ENCODE measurements at regions not wholly inside any gene's neighbourhood (a gene's known extent, or its start where the extent isn't known, plus 50 kb on each side); places are given as distances from the start of the nearest gene placed in this dataset.
"Not testable (repeated sequence)": the region's sequence is repeated elsewhere in the genome, so short reads cannot be mapped to it uniquely, and the experiment has no call there.

- Mint-ChIP-seq H3K27ac (no peak overlapping the region), H3K36me3 (ENCODE audit: low read depth) (no peaks in the 10 kb centered on the region), H3K4me3 (no peak overlapping the region), H3K9me3 (no peaks in the 10 kb centered on the region), H3K27me3 (no peaks in the 10 kb centered on the region), H3K4me1 (no peaks in the 10 kb centered on the region)
- ChIA-PET POLR2A (no interaction called here), CTCF (no interaction called here)
- no peak for DNase-seq
These were observed 194.6 kb upstream of the KCNMB2 start for GRCh38 chr3:178341636-178342035.

DNA sequence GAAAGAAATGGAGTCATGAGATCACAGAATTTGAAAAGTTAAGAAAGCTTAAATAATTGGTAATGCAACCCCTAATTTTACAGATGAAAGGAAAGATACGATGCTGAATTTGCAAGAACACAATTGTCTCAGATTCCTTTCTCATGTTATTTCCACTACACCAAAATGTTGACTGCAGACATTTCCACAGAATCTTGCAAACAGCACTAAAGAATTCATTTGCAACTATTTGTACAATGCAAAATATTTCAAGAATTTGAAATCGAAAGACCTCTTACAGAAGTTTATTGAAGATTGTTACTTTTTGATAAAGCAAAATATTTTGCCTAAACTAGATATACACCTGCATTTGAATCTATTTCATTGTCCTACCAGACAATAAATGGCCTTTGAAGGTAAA is 194.1 kb upstream of the KCNMB2 start:
- no peaks in the 10 kb centered on the region for H3K36me3 Mint-ChIP-seq (ENCODE audit: low read depth)
- no peak for DNase-seq

DNA sequence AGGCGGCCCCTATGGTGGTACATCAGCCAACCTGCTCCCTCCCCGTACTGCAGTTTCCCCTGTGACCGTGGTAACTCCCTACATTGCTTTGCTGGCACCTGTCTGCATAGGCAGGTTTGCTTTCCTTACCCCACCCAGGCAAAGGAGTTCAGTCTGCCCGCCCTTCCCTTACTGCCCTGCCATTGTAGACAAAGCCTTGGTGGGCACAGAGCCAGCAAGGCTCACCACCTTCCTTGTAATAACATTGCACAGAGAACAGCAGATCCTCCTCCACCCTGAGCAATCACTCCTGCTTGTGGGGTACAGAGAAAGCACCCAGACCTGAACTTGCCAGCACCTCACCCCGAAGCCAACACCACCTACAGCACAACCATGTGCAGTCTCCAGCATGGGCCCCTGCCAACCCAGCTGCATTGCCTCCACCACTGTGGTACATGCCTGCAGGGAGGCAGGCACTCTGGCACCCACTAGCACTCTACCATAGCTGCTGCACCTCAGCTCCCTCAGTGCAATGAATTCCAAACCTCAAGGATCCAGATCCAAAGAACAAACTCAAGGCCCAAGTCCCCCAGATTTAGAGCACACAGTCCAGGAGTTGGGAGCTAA is 192.7 kb upstream of the KCNMB2 start:
- Mint-ChIP-seq H3K9me3 (no peaks in the 10 kb centered on the region), H3K4me3 (no peak overlapping the region), H3K27ac (no peak overlapping the region), H3K36me3 (ENCODE audit: low read depth) (no peaks in the 10 kb centered on the region), H3K27me3 (no peaks in the 10 kb centered on the region), H3K4me1 (no peaks in the 10 kb centered on the region)
- no peak for DNase-seq
- POLR2A ChIA-PET, result no interaction called here
- CTCF ChIA-PET, result no interaction called here

More for the DNA sequence above, 194.1 kb upstream of the KCNMB2 start:
- no peak overlapping the region for H3K27ac Mint-ChIP-seq
- H3K4me3 Mint-ChIP-seq, result no peak overlapping the region
- no peaks in the 10 kb centered on the region for H3K4me1 Mint-ChIP-seq
- no peaks in the 10 kb centered on the region for H3K27me3 Mint-ChIP-seq
- no peaks in the 10 kb centered on the region for H3K9me3 Mint-ChIP-seq
- ChIA-PET POLR2A (no interaction called here), CTCF (no interaction called here)

DNA sequence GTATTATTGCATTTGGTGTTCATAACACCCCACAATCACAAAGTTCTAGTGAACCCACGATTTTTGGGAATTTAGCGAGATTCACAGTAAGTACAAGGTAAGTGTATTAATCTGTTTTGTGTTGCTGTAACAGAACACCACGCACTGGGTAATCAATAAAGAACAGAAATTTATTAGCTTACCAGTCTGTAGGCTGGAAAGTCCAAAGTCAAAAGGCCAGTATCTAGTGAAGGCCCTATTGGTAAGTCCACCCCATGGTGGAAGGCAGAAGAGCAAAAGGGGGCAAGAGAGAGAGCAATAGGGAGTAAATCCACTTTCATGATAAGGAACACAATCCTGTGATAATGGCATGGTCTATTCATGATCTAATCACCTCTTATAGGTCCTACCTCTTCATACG is 190.3 kb upstream of the KCNMB2 start:
- Mint-ChIP-seq H3K27ac (no peak overlapping the region), H3K4me1 (no peaks in the 10 kb centered on the region), H3K9me3 (no peaks in the 10 kb centered on the region), H3K27me3 (no peaks in the 10 kb centered on the region), H3K4me3 (no peak overlapping the region), H3K36me3 (ENCODE audit: low read depth) (no peaks in the 10 kb centered on the region)
- ChIA-PET CTCF (no interaction called here), POLR2A (no interaction called here)
- DNase-seq, result no peak

DNA sequence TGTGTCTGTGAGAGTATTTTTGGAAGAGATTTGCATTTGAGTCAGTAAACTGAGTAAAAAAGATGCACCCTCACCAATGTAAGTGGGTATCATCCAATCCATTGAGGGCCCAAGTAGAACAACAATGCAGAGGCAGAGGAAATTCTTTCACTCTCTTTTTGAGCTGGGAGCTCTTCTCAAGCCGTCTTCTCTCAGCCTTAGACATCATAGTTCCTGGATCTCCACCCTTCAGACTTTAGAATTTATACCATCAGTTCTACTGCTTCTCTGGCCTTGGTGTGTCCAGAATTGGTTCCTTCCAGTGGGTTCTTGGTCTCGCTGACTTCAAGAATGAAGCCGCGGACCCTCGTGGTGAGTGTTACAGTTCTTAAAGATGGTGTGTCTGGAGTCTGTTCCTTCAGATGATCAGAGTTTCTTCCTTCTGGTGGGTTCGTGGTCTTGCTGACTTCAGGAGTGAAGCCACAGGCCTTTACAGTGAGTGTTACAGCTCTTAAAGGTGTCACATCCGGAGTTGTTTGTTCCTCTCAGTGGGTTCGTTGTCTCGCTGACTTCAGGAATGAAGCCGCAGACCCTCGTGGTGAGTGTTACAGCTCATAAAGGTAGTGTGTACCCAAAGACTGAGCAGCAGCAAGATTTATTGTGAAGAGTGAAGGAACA is 187.5 kb upstream of the KCNMB2 start:
- H3K9me3 Mint-ChIP-seq; POLR2A ChIA-PET; H3K27ac Mint-ChIP-seq; DNase-seq; H3K36me3 Mint-ChIP-seq (ENCODE audit: low read depth); CTCF ChIA-PET; H3K27me3 Mint-ChIP-seq; H3K4me1 Mint-ChIP-seq; H3K4me3 Mint-ChIP-seq: not testable (repeated sequence)

GRCh38 chr3:178349218-178349596 is 187.0 kb upstream of the KCNMB2 start:
- H3K4me3 Mint-ChIP-seq; H3K27ac Mint-ChIP-seq; CTCF ChIA-PET; DNase-seq; H3K36me3 Mint-ChIP-seq (ENCODE audit: low read depth); H3K4me1 Mint-ChIP-seq; H3K27me3 Mint-ChIP-seq; POLR2A ChIA-PET; H3K9me3 Mint-ChIP-seq: not testable (repeated sequence)

- DNase-seq, result no peak
- ChIA-PET CTCF (no interaction called here), POLR2A (no interaction called here)
- no peaks in the 10 kb centered on the region for H3K9me3 Mint-ChIP-seq
- peaks cover 2% of the 10 kb centered on the region for H3K27me3 Mint-ChIP-seq
- no peak overlapping the region for H3K4me3 Mint-ChIP-seq
- H3K27ac Mint-ChIP-seq, result no peak overlapping the region
- H3K4me1 Mint-ChIP-seq, result no peaks in the 10 kb centered on the region
- no peaks in the 10 kb centered on the region for H3K36me3 Mint-ChIP-seq (ENCODE audit: low read depth)
These were observed 185.5 kb upstream of the KCNMB2 start for GRCh38 chr3:178350763-178351162.

DNA sequence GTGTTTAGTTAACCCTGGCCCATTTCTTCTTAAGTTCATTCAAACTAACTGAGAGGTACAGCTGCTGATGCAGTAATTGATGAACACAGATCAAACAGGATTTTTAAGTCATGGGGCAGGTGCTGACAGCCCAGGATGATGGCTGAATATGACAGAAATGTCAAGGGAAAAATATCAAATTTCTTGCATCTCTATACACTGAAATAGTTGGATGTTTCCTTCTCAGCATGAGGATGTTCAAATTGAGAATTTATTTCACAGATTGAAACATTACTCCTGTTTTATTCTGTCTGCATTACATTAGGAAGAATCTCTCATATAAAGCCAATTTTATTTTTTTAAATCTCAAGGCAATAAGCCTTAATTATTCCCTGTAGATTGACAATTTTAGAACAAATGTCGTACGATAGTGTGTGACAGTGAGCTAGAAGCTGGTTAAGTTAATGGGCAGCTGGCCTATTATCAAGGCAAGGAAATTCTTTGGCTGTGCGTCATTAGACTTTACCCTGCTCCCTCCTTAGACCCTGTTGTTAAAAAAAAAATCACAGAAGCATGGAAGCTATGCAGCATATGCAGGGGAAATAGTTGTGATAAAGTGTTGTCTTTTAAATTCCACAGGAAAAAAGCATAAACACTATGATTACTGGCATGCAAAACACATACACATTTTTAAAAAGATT is 183.8 kb upstream of the KCNMB2 start:
- H3K9me3 Mint-ChIP-seq, result no peaks in the 10 kb centered on the region
- ChIA-PET CTCF (no interaction called here), POLR2A (no interaction called here)
- H3K27me3 Mint-ChIP-seq, result peaks cover 2% of the 10 kb centered on the region
- DNase-seq, result no peak
- no peak overlapping the region for H3K27ac Mint-ChIP-seq
- H3K36me3 Mint-ChIP-seq (ENCODE audit: low read depth), result no peaks in the 10 kb centered on the region
- no peak overlapping the region for H3K4me3 Mint-ChIP-seq
- H3K4me1 Mint-ChIP-seq, result no peaks in the 10 kb centered on the region

DNA sequence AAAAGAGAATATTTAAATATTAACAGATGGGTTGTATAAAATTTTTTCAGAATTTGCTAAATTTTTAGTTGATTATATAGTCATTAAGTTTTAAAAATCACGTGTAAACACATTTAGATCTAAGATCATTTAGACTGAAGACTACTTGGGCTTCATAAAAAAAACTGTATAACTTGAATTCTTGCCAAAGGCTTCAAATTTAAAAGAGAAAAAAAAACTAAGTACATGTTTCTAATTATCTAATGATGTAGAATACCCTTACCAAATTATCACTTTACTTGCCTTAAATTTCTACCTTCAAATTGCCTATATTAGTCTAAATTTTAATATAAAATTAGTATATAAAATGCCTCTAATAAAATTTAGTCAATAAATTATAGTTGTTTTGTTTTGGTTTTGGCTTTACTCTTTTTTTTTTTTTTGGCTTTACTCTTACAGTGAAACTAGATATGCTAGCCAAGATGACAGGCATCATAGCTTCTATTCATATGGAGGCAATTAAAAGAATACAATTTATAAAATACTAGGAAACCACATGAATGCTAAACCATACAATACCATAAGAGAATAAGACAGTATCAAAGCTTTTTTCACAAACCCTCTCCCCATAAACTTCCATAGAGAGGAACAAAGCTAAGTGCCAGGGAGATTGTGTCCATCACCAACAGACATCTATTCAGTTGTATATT is 183.1 kb upstream of the KCNMB2 start:
- no peak for DNase-seq
- Mint-ChIP-seq H3K9me3 (no peaks in the 10 kb centered on the region), H3K36me3 (ENCODE audit: low read depth) (no peaks in the 10 kb centered on the region), H3K4me1 (no peaks in the 10 kb centered on the region), H3K27me3 (peaks cover 2% of the 10 kb centered on the region), H3K27ac (no peak overlapping the region), H3K4me3 (no peak overlapping the region)
- ChIA-PET POLR2A (no interaction called here), CTCF (no interaction called here)

- H3K4me1 Mint-ChIP-seq, result no peaks in the 10 kb centered on the region
These were observed 176.5 kb upstream of the KCNMB2 start for GRCh38 chr3:178359728-178360127.

GRCh38 chr3:178363048-178363447 is 173.2 kb upstream of the KCNMB2 start:
- DNase-seq; CTCF ChIA-PET; H3K27ac Mint-ChIP-seq; H3K27me3 Mint-ChIP-seq; H3K4me3 Mint-ChIP-seq; POLR2A ChIA-PET; H3K36me3 Mint-ChIP-seq (ENCODE audit: low read depth); H3K4me1 Mint-ChIP-seq; H3K9me3 Mint-ChIP-seq: not testable (repeated sequence)

More at GRCh38 chr3:178359728-178360127, 176.5 kb upstream of the KCNMB2 start:
- ChIA-PET CTCF (no interaction called here), POLR2A (no interaction called here)
- Mint-ChIP-seq H3K4me3 (no peak overlapping the region), H3K27ac (no peak overlapping the region), H3K27me3 (peaks cover 2% of the 10 kb centered on the region), H3K9me3 (peaks cover 4% of the 10 kb centered on the region), H3K36me3 (ENCODE audit: low read depth) (no peaks in the 10 kb centered on the region)
- DNase-seq, result no peak

GRCh38 chr3:178367817-178368617 is 168.2 kb upstream of the KCNMB2 start:
- no peak for DNase-seq
- POLR2A ChIA-PET, result no interaction called here
- Mint-ChIP-seq H3K9me3 (no peaks in the 10 kb centered on the region), H3K4me1 (no peaks in the 10 kb centered on the region), H3K27ac (no peak overlapping the region), H3K4me3 (no peak overlapping the region), H3K36me3 (ENCODE audit: low read depth) (no peaks in the 10 kb centered on the region), H3K27me3 (peaks cover 8% of the 10 kb centered on the region)
- CTCF ChIA-PET, result no interaction called here

- Mint-ChIP-seq H3K27ac (no peak overlapping the region), H3K36me3 (ENCODE audit: low read depth) (no peaks in the 10 kb centered on the region), H3K4me3 (no peak overlapping the region), H3K9me3 (no peaks in the 10 kb centered on the region), H3K27me3 (peaks cover 8% of the 10 kb centered on the region), H3K4me1 (no peaks in the 10 kb centered on the region)
- ChIA-PET CTCF (no interaction called here), POLR2A (no interaction called here)
- DNase-seq, result no peak
These were observed 167.2 kb upstream of the KCNMB2 start for GRCh38 chr3:178369006-178369405.
